Tibial artery (tissue), 4 donors: ENCODE measurements at regions not wholly inside any gene's neighbourhood (a gene's known extent, or its start where the extent isn't known, plus 50 kb on each side); places are given as distances from the start of the nearest gene placed in this dataset.
"Not testable (repeated sequence)": the region's sequence is repeated elsewhere in the genome, so short reads cannot be mapped to it uniquely, and the experiment has no call there.

Experiments
- DNase-seq, 2 donors: peaks; one replicate each; pipeline ENCODE4 v3.0.0-alpha.2; 2019
- H3K27ac ChIP-seq, 2 donors: fragments of 200-600 bp; sonication (generic) in 1 of 2; 1 replicate in 1 of 2; 2 replicates in 1 of 2; pipeline ENCODE4 v1.5.1; 2018 to 2019; ENCODE audit warnings: mild to moderate bottlenecking in 1 of 2
- H3K27me3 ChIP-seq, 2 donors: fragments of 200-600 bp; sonication (generic) in 1 of 2; one replicate each; pipeline versions ENCODE4 v1.5.1 to v1.6.0; 2016 to 2019
- H3K36me3 ChIP-seq, 3 donors: fragments of 200-600 bp; sonication (generic) in 2 of 3; one replicate each; pipeline ENCODE4 v1.5.1; 2016 to 2019; ENCODE audit warnings: mild to moderate bottlenecking in 2 of 3
- H3K4me1 ChIP-seq, 4 donors: fragments of 200-600 bp; sonication (generic) in 2 of 4; 1 replicate in 3 of 4; 2 replicates in 1 of 4; pipeline ENCODE4 v1.5.1; 2016 to 2019
- H3K4me3 ChIP-seq, 2 donors: fragments of 200-600 bp; sonication (generic) in 1 of 2; 1 replicate in 1 of 2; 2 replicates in 1 of 2; pipeline ENCODE4 v1.5.1; 2018 to 2019; ENCODE audit warnings: mild to moderate bottlenecking in 2 of 2
- H3K9me3 ChIP-seq, 3 donors: fragments of 200-600 bp; sonication (generic) in 1 of 3; one replicate each; pipeline ENCODE4 v1.5.1; 2016 to 2019
- CTCF ChIP-seq, 2 experiments: fragments of 200-600 bp in 1 of 2; fragments of 450-650 bp in 1 of 2; IDR thresholded peaks; one replicate each; pipeline ENCODE4 v1.5.1; 2017 to 2019; ENCODE audit warnings: antibody characterized with exemption in 2 of 2, mild to moderate bottlenecking in 1 of 2, moderate library complexity in 1 of 2
- intact Hi-C: fragments of 100-400 bp; cut with DNase I; formaldehyde crosslinking; loops from one replicate; pipeline ENCODE4 v1.15.0; 2023; ENCODE audit warnings: low total_unique reads

DNA sequence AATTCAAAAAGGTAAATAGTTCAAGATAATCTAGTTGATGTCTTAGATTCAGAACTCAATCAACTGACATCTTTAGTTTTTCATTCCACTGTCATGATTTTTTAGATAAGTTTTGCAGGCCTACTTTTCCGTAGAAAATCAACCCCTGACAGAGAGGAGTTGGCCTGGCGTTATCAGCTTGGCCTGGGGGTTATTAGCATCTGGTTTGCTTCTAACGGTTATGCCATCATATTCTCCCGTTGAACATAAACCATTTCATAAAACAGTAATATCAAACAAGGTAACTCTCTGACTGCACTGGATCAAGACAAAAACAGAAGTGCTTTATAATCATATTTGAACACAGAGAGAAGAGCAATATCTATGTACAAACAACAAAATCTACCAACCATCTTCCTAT is 130.8 kb upstream of the PCDH20 start:
- DNase-seq, result no peak
- Histone ChIP-seq H3K27ac (no peak overlapping the region), H3K4me1 (no peaks in the 10 kb centered on the region), H3K36me3 (no peaks in the 10 kb centered on the region), H3K4me3 (no peak overlapping the region), H3K9me3 (no peaks in the 10 kb centered on the region), H3K27me3 (no peaks in the 10 kb centered on the region)
- intact Hi-C loops, result no loop called here
- TF ChIP-seq CTCF (IDR thresholded peaks at IDR 0.05), result no peak

- Histone ChIP-seq H3K36me3 (no peaks in the 10 kb centered on the region), H3K4me3 (no peak overlapping the region), H3K27ac (no peak overlapping the region), H3K9me3 (no peaks in the 10 kb centered on the region), H3K27me3 (no peaks in the 10 kb centered on the region), H3K4me1 (no peaks in the 10 kb centered on the region)
- TF ChIP-seq CTCF (IDR thresholded peaks at IDR 0.05), result no peak
- DNase-seq, result no peak
- intact Hi-C loops, result no loop called here
Measured at GRCh38 chr13:61536433-61536832, 120.8 kb upstream of the PCDH20 start.

- intact Hi-C loops, result no loop called here
- H3K4me3 ChIP-seq, result no peak overlapping the region
- no peaks in the 10 kb centered on the region for H3K27me3 ChIP-seq
- no peaks in the 10 kb centered on the region for H3K9me3 ChIP-seq
- H3K4me1 ChIP-seq, result no peaks in the 10 kb centered on the region
- TF ChIP-seq CTCF (IDR thresholded peaks at IDR 0.05), result no peak
- H3K27ac ChIP-seq, result no peak overlapping the region
- DNase-seq, result no peak
- no peaks in the 10 kb centered on the region for H3K36me3 ChIP-seq
Measured at GRCh38 chr13:61531383-61532065, 115.9 kb upstream of the PCDH20 start.

GRCh38 chr13:61519214-61519613 is 103.6 kb upstream of the PCDH20 start:
- DNase-seq, H3K27me3 ChIP-seq, H3K27ac ChIP-seq, H3K4me3 ChIP-seq, H3K36me3 ChIP-seq, intact Hi-C loops, H3K4me1 ChIP-seq, H3K9me3 ChIP-seq: not testable (repeated sequence)

DNA sequence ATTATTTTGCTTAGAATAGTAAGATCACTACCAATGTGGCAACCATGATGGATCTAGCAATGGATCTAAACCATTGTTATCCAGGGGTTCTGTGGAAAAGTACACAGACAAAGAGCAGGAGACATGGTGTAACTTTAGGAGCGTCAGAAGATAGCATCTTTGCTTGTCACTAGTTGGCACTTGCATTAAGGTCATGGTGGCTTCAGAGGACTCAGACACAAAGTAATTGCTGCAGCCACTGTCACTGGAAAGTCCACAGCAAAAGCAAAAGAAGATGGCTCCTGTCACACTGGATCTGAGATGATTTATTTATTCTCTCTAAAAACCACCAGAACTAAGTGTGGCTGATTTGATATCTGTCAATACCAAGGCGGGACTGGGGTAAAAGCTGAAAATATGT is 93.3 kb upstream of the PCDH20 start:
- Histone ChIP-seq H3K27me3 (no peaks in the 10 kb centered on the region), H3K4me1 (no peaks in the 10 kb centered on the region), H3K4me3 (no peak overlapping the region), H3K9me3 (no peaks in the 10 kb centered on the region), H3K27ac (no peak overlapping the region), H3K36me3 (no peaks in the 10 kb centered on the region)
- intact Hi-C loops, result no loop called here
- TF ChIP-seq CTCF (IDR thresholded peaks at IDR 0.05), result no peak
- no peak for DNase-seq

DNA sequence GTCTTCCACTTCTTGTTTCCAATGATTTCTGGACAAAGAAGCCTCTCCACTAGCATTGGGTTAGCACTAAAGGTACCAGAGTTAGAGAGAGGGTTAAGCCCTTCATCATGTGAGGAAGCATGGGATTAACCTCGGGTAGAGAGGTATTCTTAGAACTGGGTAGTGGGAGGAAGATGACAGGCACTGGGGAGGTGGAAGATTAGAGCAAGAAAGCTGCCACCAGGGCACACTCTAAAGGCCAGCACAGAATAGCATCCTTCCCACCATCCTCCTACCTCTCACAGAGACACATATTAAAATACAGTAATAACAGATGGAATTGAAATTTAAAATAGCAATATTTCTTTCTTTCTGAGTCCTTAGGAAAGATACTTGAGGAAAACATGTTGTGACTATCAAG is 84.5 kb upstream of the PCDH20 start:
- Histone ChIP-seq H3K27ac (no peak overlapping the region), H3K27me3 (no peaks in the 10 kb centered on the region), H3K4me1 (no peaks in the 10 kb centered on the region), H3K36me3 (no peaks in the 10 kb centered on the region), H3K9me3 (no peaks in the 10 kb centered on the region), H3K4me3 (no peak overlapping the region)
- intact Hi-C loops, result no loop called here
- no peak for TF ChIP-seq CTCF (IDR thresholded peaks at IDR 0.05)
- DNase-seq, result no peak
